Embryonic facial prominence (tissue), 1 donor: ENCODE measurements at regions not wholly inside any gene's neighbourhood (a gene's known extent, or its start where the extent isn't known, plus 50 kb on each side); places are given as distances from the start of the nearest gene placed in this dataset.

Source experiments
- DNase-seq: peaks from one replicate; pipeline ENCODE4 v3.0.0-alpha.2; 2016; ENCODE audit errors: extremely low spot score

DNA sequence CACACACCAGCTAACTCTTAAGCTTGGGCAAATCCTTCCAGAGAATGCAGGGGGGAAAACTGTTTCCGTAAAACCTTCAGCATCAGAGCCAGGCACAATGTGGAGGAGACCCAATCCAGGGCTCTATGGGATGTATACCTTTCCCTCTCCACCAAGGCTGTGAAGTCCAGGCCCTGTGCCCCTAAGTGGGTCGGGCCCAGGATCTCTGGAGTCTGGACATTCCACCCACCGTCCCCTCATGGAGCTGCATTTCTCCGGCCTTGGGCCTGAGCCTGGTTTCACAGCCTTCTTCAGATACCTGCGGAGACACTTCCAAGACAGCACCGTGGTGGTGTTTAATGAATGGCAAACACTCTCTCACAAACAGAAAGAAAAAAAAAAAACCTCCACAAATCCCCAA, 186.2 kb downstream of the URI1 start:
- no peak for DNase-seq

DNA sequence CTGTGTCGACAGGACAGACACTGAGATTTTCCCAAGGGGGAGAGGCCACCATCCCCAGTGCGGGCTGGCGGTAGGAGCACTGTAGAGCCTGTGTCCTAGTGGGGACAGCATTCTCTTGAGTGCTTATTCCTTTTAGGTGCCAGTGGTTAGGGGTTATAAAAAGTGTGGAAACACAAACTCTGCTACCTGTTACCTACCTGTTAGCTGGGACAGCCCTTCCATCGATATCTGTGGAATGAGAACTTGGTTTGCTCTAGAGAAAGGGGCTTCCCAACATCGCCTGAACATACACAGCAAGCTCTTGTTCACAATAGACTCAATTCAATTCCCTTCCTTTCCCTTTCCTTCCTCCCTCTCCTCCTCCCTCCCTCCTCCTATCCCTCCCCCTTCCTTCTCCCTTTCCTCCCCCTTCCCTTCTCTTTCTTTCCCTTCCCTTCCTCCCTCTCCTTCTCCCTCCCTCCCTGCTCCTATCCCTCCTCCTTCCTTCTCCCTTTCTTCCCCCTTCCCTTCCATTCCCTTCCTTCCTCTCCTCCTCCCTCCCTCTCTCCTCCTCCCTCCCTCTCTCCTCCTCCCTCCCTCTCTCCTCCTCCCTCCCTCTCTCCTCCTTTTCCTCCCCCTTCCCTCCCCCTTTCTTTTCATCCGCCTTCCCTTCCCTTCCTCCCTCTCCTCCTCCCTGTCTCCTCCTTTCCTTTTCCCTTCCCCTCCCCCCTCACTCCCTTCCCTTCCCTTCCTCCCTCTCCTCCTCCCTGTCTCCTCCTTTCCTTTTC, 188.5 kb downstream of the URI1 start:
- DNase-seq: no peak

DNA sequence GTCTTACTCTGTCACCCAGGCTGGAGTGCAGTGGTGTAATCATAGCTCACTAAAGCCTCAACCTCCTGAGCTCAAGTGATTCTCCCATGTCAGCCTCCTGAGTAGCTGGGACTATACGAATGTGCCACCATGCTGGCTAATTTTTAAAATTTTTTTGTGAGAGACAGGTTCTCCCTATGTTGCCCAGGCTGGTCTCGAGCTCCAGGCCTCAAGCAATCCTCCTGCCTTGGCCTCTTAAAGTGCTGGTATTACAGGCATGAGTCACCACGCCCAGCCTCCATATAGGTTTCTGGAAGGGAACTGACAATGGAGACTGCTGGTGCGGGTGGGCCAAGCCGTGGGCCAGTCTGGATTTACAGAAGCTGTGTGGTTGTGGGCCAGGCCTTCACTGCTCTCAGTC, 189.2 kb downstream of the URI1 start:
- no peak for DNase-seq

DNA sequence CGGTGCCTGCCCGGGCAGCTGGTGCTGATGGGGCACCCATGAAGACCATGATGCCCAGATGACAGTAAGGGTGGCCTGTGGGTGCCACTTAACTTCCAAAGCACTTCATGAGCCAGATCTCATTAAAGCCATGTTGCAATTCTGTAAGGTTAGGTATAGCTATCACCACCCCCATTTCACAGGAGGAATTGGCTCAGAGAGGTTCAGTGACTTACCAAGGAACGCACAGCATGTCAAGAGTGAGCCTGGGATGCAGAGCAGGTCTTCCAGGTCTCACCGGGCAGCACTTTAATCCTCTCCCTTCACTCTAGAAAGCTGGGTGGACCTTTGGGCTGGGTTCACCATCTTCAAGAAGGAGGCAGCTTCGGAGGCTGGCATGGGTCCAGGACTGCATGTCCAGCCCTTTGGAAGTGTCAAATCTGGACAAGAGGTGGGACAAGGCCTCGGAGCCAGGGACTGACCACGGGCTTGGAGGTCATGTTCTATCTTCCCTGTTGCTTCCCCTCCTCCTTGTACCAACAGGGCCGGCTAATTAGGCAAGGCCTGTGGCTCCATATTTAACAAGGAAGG, 189.8 kb downstream of the URI1 start:
- no peak for DNase-seq

DNA sequence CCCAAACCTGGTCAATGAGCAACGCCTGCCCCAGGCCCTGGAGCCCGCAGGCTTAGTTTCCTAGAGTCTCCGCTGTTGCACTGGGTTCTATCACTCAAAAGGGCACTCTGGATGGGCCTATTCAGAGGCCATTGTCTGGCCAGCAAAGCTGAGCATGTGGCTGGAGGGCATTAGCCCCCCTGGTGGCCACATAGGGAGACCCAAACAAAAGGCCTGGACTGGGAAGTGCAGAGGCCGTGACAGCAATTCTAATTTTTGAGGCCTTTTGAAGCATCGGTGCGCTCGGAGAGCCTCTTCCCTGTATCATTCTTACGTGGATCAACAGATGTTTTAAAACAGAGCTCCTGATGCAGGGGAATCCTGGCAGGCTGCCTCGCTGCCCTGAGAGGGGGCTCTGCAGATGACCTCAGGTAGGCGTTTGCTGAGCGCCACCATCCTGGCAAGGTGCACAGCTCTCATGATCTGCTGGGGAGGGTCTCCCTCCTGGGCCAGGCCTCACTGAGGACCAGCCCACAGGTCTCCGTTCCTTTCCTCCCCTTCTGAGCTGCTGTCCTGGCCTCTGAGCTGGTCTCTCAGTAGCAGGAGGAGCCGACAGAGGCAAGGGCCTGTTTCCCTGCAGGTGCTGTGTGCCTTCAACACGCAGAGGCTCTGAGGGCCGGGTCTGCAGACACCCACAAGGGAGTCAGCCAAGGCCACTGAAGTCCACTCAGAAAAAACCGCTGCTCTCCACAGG, 190.5 kb downstream of the URI1 start:
- no peak for DNase-seq

DNA sequence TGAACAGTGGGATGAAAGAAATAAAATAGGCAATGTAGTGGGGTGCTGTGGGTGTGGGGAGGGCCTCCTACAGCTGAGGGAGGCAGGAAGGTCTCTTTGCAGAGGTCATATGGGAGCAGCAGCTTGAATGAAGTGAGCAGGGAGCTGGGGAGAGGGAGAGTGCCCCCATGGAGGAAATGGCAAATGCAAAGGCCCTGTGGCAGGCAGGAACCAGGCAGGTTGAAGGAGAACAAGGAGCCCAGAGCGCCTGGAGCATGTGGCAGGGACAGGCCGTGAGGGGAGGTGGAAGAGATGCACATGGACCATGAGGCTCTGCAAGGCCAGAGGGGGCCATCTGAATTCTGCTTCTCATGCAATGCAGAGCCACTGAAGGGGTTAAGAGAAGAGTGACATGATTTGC, 191.8 kb downstream of the URI1 start:
- no peak for DNase-seq

DNA sequence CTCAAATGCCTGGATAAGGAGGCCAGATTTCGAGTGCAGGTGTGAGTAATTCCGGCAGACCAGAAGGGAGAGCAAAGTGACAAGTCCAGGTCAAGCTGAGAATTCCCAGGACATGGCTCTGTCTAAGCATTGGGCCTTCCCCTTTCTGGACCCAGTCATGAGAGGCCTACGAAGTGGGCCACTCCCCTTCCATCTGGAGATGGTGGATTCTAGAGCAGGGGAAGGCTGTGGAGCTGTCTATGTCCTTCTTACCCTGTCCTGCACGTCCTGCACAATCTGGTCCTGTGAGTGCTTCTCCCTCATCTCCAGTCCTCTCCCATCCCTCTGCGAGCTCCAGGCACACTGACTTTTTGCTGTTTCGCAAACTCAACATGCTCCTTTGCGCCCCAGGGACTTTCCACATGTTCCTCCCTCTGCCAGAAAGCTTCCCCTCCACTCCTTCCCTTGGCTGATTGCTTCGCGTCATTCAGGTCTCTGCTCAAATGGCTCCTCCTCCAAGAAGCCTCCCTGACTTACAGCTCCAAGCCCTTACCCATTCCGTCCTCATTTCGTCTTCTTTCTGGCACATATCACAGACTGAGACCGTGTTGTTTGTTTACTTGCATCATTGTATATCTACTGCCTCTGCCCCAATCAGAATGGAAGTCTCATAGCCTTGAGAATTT, 193.2 kb downstream of the URI1 start:
- DNase-seq: no peak

DNA sequence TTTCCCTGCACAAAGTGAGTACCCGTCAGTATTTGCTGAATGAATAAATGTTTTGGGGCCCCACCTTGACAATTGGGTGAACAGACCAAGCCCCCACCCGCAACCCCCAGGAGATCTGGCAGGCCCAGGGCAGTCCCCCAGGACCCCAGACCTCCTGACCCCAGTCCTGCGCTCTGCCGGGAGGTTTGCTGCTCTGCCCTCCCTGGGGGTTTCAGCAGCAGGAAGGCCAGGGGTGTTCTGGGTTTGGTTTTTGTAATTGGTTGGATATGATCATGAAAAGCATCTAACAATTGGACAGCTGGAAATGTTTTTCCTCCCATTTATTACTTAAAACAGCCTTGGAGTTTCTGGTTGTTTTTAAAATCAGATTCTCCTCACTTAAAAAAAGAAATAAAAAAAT, 193.8 kb downstream of the URI1 start:
- no peak for DNase-seq

DNA sequence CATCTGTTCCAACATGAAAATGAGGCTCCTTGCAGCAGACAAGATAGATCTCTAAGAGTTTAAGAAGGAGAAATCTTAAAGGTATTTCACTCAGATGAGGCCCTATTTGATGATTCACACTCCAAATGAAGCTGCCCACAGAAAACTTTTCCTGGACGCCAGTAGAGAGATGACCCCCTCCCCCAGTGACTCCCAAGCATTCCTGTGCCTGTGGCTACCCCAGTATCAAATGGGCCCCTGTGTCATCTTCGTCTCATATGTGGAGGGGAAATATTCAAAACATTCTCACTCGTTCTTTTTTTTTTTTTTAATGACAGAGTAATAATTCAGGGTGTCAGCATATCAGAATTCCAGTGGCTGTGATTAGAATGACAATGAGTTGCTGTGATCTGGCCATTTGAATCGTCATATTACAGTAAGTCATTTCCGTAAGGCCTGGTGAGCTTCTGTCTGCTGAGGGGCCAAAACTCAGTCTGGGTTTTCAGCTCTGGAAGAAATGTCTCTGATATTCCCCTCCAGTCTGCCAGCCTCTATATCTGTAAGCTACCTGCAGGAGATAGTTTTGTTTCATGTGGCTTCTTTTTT, 194.7 kb downstream of the URI1 start:
- no peak for DNase-seq

DNA sequence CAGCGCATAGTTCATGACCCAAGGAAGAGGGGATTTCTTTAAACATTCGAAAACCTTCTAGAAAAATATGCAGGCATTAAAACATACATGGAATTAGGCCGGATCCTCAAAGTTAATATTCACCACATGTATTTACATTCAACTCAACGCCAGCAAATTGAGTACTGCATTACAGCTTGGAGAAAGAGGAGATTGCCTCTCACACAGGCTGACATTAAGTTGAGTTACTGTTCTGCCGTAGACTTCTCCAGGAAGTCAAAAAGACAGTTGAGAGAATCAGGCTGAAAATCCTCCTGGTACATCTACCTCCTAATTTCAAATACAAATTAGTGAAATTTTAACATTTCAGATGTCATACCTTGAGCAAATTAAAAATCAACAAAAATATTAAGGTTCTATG, 195.7 kb downstream of the URI1 start:
- no peak for DNase-seq

DNA sequence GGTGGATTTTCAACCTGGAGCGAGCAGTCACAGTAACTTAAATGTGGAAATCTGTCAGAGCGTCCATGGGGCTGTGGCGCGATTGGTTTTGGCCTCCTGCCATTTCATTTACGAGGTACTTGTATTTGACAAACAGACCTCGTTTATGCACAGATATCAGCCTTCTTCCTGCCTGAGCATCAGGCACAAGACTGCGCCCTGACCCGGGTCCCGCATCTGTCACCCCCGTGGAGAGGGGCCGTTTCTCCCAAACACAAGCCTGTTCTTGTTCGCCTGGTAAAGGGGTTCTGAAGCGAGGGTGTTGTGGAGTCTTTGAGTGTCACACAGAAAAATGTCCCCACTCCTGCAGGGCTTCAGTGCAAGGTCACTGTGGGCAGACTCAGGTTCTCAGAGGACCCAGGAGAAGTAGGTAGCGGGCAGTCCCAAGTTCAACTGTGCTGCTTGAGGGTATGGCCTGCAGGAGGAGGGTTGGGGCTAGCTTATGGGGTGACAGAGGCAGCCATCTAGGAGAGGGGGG, 202.3 kb downstream of the URI1 start:
- DNase-seq: no peak

DNA sequence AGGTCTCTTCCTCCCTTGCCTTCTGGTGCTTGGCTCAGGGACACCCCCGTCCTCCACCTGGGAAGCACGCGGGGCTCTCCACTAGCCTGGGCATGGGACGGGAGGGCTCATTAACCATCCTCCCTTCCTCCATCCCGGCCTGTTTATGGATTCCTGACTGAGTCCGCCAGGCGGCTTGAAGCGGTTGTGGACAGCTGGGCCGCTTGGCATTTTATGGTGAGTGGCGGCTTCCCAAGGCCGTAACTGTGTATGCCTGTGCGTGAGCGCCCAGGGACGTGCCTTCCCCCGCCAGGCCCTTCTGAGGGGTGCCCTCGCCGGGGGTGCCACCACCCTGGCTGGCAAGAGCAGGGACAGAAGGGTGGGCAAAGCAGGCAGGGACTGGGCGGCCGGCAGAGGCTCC, 202.8 kb downstream of the URI1 start:
- no peak for DNase-seq

DNA sequence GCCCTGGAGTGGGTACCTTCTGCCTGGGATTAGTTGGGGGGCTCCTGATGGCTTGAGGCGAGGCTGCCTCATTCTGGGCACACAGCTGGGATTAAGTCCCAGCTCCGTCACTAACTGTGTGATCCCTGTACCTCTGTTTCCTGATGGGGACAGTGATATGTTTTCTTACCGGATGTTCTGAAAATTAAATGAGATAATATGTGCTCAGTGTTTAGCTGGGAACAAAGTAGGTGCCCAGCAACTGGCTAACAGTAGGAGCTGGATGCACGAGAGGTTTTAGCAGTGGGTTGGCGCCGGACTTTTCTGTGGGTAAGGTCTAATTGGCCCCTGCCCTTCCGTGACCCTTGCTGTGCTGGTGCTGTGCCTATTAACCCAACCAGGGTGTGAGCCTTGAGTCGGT, 203.4 kb downstream of the URI1 start:
- DNase-seq: no peak

DNA sequence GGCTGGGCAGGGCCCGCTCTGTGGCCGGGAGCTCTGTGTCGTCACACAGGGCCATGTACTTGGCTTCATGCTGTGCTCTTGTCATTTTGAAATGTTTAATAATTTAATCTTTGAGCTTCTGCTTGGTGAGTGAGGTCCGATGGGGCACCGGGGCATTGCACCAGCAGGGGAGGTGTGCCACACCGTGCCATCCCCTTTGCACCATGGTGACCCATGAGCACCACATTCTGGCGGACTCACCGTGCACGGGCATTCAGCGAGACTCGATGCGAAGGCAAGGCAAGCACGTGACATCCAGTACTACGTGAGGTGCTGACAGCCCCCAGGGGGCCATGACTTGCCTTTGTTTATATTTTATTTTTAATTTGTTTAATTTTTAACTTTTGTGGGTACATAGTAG, 204.3 kb downstream of the URI1 start:
- no peak for DNase-seq

DNA sequence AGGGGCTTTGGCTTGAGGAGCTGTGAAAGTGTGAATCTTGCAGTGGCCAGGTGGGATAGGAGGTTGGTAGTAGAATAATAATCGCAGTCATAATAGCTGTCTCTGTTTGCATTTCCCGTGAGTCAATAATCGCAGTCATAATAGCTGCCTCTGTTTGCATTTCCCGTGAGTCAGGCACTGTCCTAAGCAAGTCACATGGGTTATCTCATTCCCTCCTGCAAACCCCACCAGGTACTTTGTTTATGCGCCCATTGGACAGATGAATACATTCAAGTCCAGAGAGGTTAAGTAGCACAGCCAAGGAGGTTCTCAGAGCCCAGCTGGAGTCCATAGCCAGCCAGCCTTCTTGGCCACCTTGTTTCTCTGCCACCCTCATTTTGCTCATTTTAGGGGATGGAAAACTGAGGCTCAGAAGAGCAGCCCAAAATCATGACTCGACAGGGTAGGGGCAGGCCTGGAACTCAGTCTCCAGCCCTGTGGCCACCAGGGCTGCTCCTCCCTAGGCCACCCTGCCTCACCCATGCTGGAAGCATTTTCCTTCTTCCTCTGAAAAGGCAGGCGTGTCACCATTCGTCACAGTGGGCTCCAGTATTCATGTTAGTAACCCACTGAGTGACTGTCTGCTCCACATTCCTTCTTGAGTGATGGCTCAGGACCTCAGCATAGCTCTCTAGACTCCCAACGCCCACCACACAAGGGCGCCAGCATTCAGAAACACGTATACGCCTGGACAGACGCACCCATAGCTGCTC, 206.2 kb downstream of the URI1 start:
- no peak for DNase-seq

DNA sequence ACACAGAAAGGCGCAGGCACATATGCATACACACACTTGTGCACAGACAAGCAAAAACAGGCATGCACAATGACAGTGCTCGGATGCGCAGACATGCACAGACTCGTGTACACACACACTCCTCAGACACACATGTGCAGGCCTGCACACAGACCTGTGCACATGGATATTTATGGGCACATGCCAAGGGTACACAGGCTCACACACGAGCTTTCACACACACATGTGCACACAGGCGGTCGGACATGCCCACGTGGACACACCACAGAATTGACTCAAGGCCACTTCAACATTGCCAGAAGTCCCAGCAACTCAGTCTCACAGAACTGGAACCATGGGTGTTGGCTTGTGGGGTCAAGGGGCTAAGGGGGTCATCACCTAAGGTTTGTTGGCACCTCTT, 206.8 kb downstream of the URI1 start:
- DNase-seq: no peak

DNA sequence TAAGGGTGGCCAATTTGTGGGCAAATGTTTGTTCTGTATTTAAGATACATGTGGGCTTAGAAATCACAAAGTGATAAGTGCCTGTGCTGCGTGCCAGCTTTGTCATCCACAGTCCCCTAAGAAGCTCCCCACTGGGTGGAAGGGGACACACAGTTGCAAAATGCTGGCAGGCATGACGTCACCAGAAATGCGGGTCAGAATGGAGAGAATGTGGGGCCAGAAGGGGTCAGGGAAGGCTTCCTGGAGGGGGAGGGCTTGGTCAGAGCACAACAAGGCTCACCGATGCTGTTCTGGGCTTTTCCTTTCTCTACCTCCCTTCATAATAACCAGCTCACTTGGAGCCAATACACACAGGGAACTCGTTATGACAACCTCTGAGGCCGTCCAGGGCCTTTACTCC, 207.3 kb downstream of the URI1 start:
- DNase-seq: no peak

DNA sequence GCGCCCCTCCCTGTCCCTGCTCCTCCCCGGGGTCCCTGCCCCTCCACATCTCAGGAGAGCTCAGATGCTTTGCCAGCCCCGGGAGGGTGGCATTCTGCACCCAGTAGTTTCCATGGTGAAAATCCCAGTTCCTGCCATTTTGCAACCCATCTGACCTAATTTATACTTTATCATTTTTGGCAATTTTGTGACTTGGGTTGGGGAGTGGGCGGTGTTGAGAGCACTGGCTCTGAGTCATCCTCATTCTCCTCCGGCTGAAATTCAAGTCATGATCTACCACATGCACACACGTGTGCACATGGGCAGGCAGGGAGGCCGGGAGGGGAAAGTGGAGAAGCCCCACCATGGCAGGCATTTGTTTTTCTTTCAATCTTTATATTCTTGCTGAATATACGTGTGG, 208.6 kb downstream of the URI1 start:
- no peak for DNase-seq

DNA sequence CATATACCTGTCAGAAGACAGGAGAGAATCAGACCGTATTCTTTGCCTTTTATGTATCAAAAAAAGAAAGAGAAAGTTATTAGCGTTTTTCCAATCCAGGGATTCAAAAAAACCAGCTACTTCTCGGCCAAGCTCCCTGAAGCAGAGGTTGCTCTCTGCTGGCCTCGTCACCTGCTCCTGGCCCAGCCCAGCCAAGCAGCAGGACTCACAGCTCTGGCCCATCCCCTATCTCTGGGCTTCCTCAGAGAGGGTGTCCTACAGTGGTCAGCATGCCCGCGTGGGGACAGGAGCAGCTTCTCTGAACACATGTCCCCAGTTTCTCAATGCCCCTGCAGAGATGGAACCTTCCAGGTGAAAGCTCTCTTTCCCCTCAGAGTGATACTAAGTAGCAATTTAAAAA, 209.0 kb downstream of the URI1 start:
- DNase-seq: no peak

DNA sequence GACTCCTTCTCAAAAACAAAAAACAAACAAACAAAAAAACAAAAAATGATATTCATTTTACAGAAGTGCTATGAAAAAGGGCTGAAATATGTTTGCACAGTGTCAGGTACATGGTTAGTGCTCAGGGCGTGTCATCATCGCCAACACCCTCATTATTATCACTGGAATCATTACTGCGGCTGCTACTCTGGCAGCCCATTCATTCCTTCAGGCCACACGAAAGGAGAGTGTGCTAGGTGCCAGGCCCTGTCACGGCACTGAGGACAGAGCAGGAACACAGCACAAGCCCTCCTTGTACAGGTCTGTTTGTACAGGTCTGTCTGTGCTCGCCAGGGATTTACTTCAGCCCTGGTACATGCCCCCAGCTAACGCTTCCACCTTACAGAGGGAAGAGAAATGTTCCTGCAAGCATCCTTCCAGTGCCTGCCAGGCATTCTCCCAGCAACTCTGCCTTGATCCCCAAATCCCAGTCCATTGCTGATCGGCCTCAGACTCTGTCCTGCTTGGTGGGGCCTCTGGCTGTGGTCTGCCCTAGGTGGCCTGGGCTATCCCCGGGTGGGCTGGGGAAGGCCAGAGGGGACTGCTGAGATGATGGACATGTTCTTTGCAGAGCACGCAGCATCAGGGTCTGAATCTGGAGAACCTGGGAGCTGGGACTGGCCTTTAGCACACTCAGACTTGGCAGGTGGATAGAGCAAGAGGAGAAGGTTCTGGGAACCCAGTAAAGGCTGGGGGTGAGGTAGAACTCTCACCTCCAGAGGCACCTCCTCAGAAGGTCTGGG, 210.7 kb downstream of the URI1 start:
- no peak for DNase-seq
